GM12878 (cell line): ENCODE measurements at regions not wholly inside any gene's neighbourhood (a gene's known extent, or its start where the extent isn't known, plus 50 kb on each side); places are given as distances from the start of the nearest gene placed in this dataset.

Source experiments
- ATAC-seq: fragments of 200-7000 bp; cut with Tn5 transposase; 3 replicates; pipeline ENCODE4 v1.9.1; 2020; ENCODE audit warnings: mild to moderate bottlenecking, moderate library complexity
- BruUV-seq: library from RNA; stranded (reverse); fragments of 400-500 nt; replicated peaks from 2 replicates; lab custom pipeline; 2021; lab: Mats Ljungman, UMichigan
- CTCF ChIA-PET: fragments of 300-600 bp; sonication (Branson Sonifier 250); formaldehyde crosslinking; extraction: SDS; loops from one replicate; lab custom pipeline; 2021; ENCODE audit warnings: inconsistent platforms; lab: Yijun Ruan, JAX
- POLR2A ChIA-PET: fragments of 350-600 bp; formaldehyde crosslinking; extraction: SDS; loops from one replicate; lab custom pipeline; 2021; ENCODE audit warnings: inconsistent platforms; lab: Charles Lee
- RAD21 ChIA-PET: fragments of 300-600 bp; sonication (Branson Sonifier 250); formaldehyde crosslinking; loops from one replicate; lab custom pipeline; 2023; ENCODE audit warnings: antibody characterized with exemption; ENCODE audit not compliant: unreplicated experiment; lab: Charles Lee
- SMC1A ChIA-PET: fragments of 300-600 bp; sonication (Branson Sonifier 250); formaldehyde crosslinking; loops from one replicate; lab custom pipeline; 2023; ENCODE audit not compliant: unreplicated experiment, uncharacterized antibody; lab: Charles Lee
- DNase-seq: peaks from one replicate; pipeline ENCODE4 v3.0.0-alpha.2; 2011; ENCODE audit warnings: low read depth, low spot score
- FAIRE-seq: peaks from 3 replicates; lab custom pipeline; 2011; peaks lifted over from hg19 to GRCh38; lab: Jason Lieb, UNC
- H2AFZ ChIP-seq: 2 replicates; pipeline ENCODE4 v1.6.0; 2011; ENCODE audit warnings: low read depth, low read length, control low read depth; ENCODE audit not compliant: control insufficient read depth
- H3K27ac ChIP-seq: 2 replicates; pipeline ENCODE4 v1.5.1; 2011; ENCODE audit warnings: control low read depth; ENCODE audit not compliant: control insufficient read depth, insufficient read depth
- H3K27me3 ChIP-seq, 2 experiments: replicated peaks in 1 of 2; 2 replicates each; pipeline versions ENCODE4 v1.6.0 to v1.6.1; 2011; ENCODE audit warnings: low read length in 1 of 2; ENCODE audit not compliant: control insufficient read depth in 2 of 2, insufficient read depth in 2 of 2
- H3K36me3 ChIP-seq, 2 experiments: 2 replicates each; pipeline ENCODE4 v1.5.1; 2011; ENCODE audit warnings: low read length in 1 of 2; ENCODE audit not compliant: control insufficient read depth in 2 of 2, insufficient read depth in 2 of 2
- H3K4me1 ChIP-seq: 2 replicates; pipeline ENCODE4 v1.6.1; 2011; ENCODE audit warnings: mild to moderate bottlenecking, low read length, moderate library complexity, mixed read lengths; ENCODE audit not compliant: control insufficient read depth, insufficient read depth
- H3K4me2 ChIP-seq: 2 replicates; pipeline ENCODE4 v1.6.0; 2011; ENCODE audit warnings: control low read depth; ENCODE audit not compliant: control insufficient read depth, insufficient read depth
- H3K4me3 ChIP-seq: fragments of 200-600 bp; sonication (generic); 2 replicates; pipeline ENCODE4 v1.5.1; 2016
- H3K79me2 ChIP-seq: 2 replicates; pipeline ENCODE4 v1.6.0; 2011; ENCODE audit warnings: low read length; ENCODE audit not compliant: control insufficient read depth, insufficient read depth
- H3K9ac ChIP-seq: 2 replicates; pipeline ENCODE4 v1.8.0; 2011; ENCODE audit warnings: low read length, control low read depth, mixed read lengths; ENCODE audit not compliant: control insufficient read depth, insufficient read depth
- H3K9me3 ChIP-seq: replicated peaks from 3 replicates; pipeline ENCODE4 v1.5.1; 2011; ENCODE audit warnings: mild to moderate bottlenecking, low read length; ENCODE audit not compliant: control insufficient read depth, insufficient read depth
- H4K20me1 ChIP-seq: 2 replicates; pipeline ENCODE4 v1.6.0; 2011; ENCODE audit not compliant: control insufficient read depth, insufficient read depth
- BMI1 ChIP-seq: fragments of 450-650 bp; IDR thresholded peaks from 2 replicates; pipeline ENCODE4 v1.6.1; 2016; ENCODE audit warnings: mild to moderate bottlenecking, moderate library complexity, borderline replicate concordance
- CBFB ChIP-seq: IDR thresholded peaks from 2 replicates; pipeline ENCODE4 v1.6.1; 2016; ENCODE audit warnings: antibody characterized with exemption, low read depth
- CBX5 ChIP-seq: sonication (generic); IDR thresholded peaks from 2 replicates; pipeline ENCODE4 v1.6.1; 2016; ENCODE audit warnings: low read depth, moderate library complexity, mild to moderate bottlenecking, inconsistent platforms
- E2F4 ChIP-seq: IDR thresholded peaks from 2 replicates; pipeline ENCODE4 v1.6.1; 2012; ENCODE audit warnings: low read depth, low read length, improper control_type of control experiment
- FOXK2 ChIP-seq: fragments of 450-650 bp; IDR thresholded peaks from 2 replicates; pipeline ENCODE4 v1.6.1; 2017; ENCODE audit warnings: mild to moderate bottlenecking, moderate library complexity
- GATAD2B ChIP-seq: fragments of 450-650 bp; conservative IDR thresholded peaks from 2 replicates; pipeline ENCODE4 v1.6.1; 2017; ENCODE audit warnings: low read depth, mild to moderate bottlenecking, moderate library complexity
- HSF1 ChIP-seq: fragments of 150-350 bp; IDR thresholded peaks from 2 replicates; pipeline ENCODE4 v1.6.1; 2014; ENCODE audit warnings: mild to moderate bottlenecking, low read depth, low read length
- KDM1A ChIP-seq: fragments of 200-600 bp; sonication (generic); IDR thresholded peaks from 2 replicates; pipeline ENCODE4 v1.6.1; 2016; ENCODE audit warnings: borderline replicate concordance
- MTA2 ChIP-seq: fragments of 450-650 bp; IDR thresholded peaks from 2 replicates; pipeline ENCODE4 v1.6.1; 2016; ENCODE audit warnings: low read depth, mild to moderate bottlenecking, moderate library complexity
- POLR2AphosphoS5 ChIP-seq: IDR thresholded peaks from 2 replicates; pipeline ENCODE4 v1.6.1; 2011; ENCODE audit warnings: mild to moderate bottlenecking, low read length, inconsistent platforms
- RAD51 ChIP-seq: fragments of 450-650 bp; IDR thresholded peaks from 2 replicates; pipeline ENCODE4 v1.6.1; 2016; ENCODE audit warnings: moderate library complexity, mild to moderate bottlenecking, inconsistent platforms
- RBBP5 ChIP-seq: fragments of 200-600 bp; sonication (generic); conservative IDR thresholded peaks from 2 replicates; pipeline ENCODE4 v1.6.1; 2016
- REST ChIP-seq: IDR thresholded peaks from 2 replicates; pipeline ENCODE4 v1.6.1; 2012; ENCODE audit warnings: mild to moderate bottlenecking, low read depth, low read length
- STAT3 ChIP-seq: IDR thresholded peaks from 2 replicates; pipeline ENCODE4 v1.6.1; 2011; ENCODE audit warnings: low read depth, low read length, improper control_type of control experiment
- TARDBP ChIP-seq: IDR thresholded peaks from 2 replicates; pipeline ENCODE4 v1.6.1; 2016; ENCODE audit warnings: borderline replicate concordance
- USF1 ChIP-seq: IDR thresholded peaks from 2 replicates; pipeline ENCODE4 v1.6.1; 2011; ENCODE audit warnings: borderline replicate concordance, low read depth, mild to moderate bottlenecking, moderate library complexity, mixed read lengths, low read length; ENCODE audit not compliant: insufficient read depth; ENCODE audit errors: extremely low read length
- WRNIP1 ChIP-seq: IDR thresholded peaks from 2 replicates; pipeline ENCODE4 v1.6.1; 2011; ENCODE audit warnings: low read depth, low read length, improper control_type of control experiment, borderline replicate concordance
- YBX1 ChIP-seq: fragments of 450-650 bp; IDR thresholded peaks from 2 replicates; pipeline ENCODE4 v1.6.1; 2016; ENCODE audit warnings: antibody characterized with exemption
- ZBTB33 ChIP-seq: fragments of 450-650 bp; IDR thresholded peaks from 2 replicates; pipeline ENCODE4 v1.6.1; 2017; ENCODE audit warnings: mild to moderate bottlenecking
- WGBS: methylation state at CpG from one replicate; pipeline ENCODE4 v1.1.6; 2016; ENCODE audit warnings: low lambda C conversion rate; ENCODE audit not compliant: insufficient replicate concordance, insufficient coverage; ENCODE audit errors: missing lambda C conversion rate; 5-methylcytosine and 5-hydroxymethylcytosine counted together
- in situ Hi-C: fragments of 300-500 bp; cut with MboI; formaldehyde crosslinking; loops from 9 replicates; pipeline ENCODE4 v1.14.3; 2018; ENCODE audit warnings: mixed read lengths
- intact Hi-C: fragments of 100-400 bp; cut with micrococcal nuclease; formaldehyde crosslinking; loops from one replicate; pipeline ENCODE4 v1.14.2; 2022; ENCODE audit not compliant: unreplicated experiment

GRCh38 chr2:111673526-111673925, 210.5 kb downstream of the ANAPC1 start:
- POLR2A ChIA-PET = no interaction called here
- FAIRE-seq = no peak
- Histone ChIP-seq H3K79me2 (no peaks in the 10 kb centered on the region), H3K9ac (no peak overlapping the region), H3K36me3 (no peaks in the 10 kb centered on the region), H3K4me2 (no peak overlapping the region), H3K27me3 (peaks cover 3 to 4% of the 10 kb centered on the region in 2 experiments), H3K4me1 (no peaks in the 10 kb centered on the region), H3K27ac (no peak overlapping the region), H3K4me3 (no peak overlapping the region), H4K20me1 (no peaks in the 10 kb centered on the region), H2AFZ (no peak overlapping the region), H3K9me3 (no peaks in the 10 kb centered on the region)
- 74% methylated on average over 4 of the region's 4 CpGs for WGBS
- no peak for ATAC-seq
- SMC1A ChIA-PET = no interaction called here
- CTCF ChIA-PET = no interaction called here
- intact Hi-C loops = no loop called here
- in situ Hi-C loops = no loop called here
- no TSS peak for BruUV-seq
- no peak for DNase-seq
- RAD21 ChIA-PET = no interaction called here
- TF ChIP-seq E2F4 (no peak), CBFB (no peak), STAT3 (no peak), KDM1A (no peak), USF1 (no peak), CBX5 (no peak), ZBTB33 (no peak), GATAD2B (no peak), FOXK2 (no peak), BMI1 (no peak), RBBP5 (no peak), HSF1 (no peak), RAD51 (no peak), REST (no peak), YBX1 (no peak), POLR2AphosphoS5 (no peak), WRNIP1 (no peak), TARDBP (no peak), MTA2 (no peak)
